NCI-H345 (cell line): ENCODE measurements at regions not wholly inside any gene's neighbourhood (a gene's known extent, or its start where the extent isn't known, plus 50 kb on each side); places are given as distances from the start of the nearest gene placed in this dataset.
A peak's percentile ranks its signal among the peaks of the same experiment; 100 is the strongest.

Experiments
- DNase-seq: peaks from one replicate; lab custom pipeline; 2025; lab: John Stamatoyannopoulos, UW

- DNase-seq: no peak
Measured at GRCh38 chr11:26095340-26095739, 236.6 kb upstream of the ANO3 start.

- DNase-seq: no peak
Measured at GRCh38 chr11:26096451-26096850, 235.5 kb upstream of the ANO3 start.

- DNase-seq: no peak
Measured at GRCh38 chr11:26102325-26102724, 229.6 kb upstream of the ANO3 start.

- no peak for DNase-seq
Measured at GRCh38 chr11:26105762-26106423, 226.0 kb upstream of the ANO3 start.

- no peak for DNase-seq
Measured at GRCh38 chr11:26106726-26107125, 225.2 kb upstream of the ANO3 start.

- no peak for DNase-seq
Measured at GRCh38 chr11:26109658-26110368, 222.1 kb upstream of the ANO3 start.

DNA sequence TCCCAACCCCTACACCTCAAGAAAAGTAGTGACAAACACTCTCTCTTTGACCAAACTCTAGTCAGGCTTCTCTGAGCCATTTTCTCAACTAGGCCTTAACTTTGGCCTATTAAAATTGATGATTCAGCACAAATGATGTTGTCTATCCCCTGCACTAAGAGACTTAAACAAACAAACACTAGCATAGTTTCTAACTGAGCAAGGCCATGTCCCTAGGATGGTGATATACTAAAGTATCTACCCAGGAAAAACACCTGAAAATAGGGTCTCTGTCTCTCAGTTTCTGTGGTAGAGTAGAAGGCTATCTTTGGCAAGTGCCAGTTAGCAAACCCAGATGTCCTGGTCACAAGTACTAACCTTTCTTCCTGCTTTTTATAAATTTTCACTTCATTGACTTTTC lies 219.7 kb upstream of the ANO3 start:
- DNase-seq: no peak

GRCh38 chr11:26121466-26121865 lies 210.5 kb upstream of the ANO3 start:
- DNase-seq: no peak

DNA sequence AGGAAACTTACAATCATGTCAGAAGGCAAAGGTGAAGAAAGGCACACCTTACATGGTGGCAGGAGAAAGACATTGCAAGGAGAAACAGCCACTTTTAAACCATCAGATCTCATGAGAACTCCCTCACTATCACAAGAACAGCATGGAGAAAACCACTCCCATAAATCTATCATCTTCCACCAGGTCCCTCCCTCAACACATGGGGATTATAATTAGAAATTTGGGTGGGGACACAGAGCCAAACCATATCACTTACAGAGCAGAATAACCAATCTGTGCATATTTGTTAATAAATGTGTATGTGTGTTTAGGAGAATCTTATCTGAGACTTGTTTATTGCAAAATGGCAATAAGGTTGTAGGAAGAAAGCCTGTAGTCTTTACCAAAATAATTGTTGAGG lies 205.2 kb upstream of the ANO3 start:
- DNase-seq: no peak

GRCh38 chr11:26127336-26127735 lies 204.6 kb upstream of the ANO3 start:
- no peak for DNase-seq

DNA sequence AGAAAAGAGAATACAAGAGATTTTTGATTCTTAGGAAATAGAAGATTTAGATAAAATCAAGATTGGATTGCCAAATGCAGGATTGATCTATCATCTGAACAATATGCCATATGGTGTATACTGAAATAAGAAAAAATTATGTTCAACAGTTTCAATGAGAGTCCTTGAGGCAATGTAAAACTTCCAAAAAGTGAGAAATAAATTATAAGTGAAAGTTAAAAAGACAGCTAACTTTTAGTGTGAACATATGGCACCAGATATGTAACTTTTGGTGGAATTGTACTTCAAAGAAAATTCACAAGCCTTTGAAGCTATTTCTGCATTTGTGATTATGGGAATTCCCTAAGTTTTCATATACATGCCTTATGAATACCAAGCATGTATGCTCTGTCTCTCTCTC lies 200.5 kb upstream of the ANO3 start:
- no peak for DNase-seq

DNA sequence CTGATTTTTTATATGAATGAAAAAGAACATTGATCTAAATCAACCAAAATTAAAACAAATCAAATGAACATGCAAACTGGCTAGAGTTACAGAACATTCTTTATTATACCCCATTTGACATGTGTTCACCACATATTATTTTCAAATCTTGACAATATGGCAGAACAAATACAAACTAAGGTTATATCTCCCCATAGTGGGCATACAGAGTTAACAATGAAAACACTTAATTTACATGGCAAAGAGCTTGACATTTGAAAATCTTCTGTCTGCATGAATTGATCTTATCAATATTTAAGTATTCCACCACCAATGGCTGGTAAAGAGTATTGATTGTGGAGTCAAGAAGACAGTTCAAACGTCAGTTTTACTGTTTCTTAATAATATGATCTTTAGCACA lies 197.9 kb upstream of the ANO3 start:
- DNase-seq: no peak

DNA sequence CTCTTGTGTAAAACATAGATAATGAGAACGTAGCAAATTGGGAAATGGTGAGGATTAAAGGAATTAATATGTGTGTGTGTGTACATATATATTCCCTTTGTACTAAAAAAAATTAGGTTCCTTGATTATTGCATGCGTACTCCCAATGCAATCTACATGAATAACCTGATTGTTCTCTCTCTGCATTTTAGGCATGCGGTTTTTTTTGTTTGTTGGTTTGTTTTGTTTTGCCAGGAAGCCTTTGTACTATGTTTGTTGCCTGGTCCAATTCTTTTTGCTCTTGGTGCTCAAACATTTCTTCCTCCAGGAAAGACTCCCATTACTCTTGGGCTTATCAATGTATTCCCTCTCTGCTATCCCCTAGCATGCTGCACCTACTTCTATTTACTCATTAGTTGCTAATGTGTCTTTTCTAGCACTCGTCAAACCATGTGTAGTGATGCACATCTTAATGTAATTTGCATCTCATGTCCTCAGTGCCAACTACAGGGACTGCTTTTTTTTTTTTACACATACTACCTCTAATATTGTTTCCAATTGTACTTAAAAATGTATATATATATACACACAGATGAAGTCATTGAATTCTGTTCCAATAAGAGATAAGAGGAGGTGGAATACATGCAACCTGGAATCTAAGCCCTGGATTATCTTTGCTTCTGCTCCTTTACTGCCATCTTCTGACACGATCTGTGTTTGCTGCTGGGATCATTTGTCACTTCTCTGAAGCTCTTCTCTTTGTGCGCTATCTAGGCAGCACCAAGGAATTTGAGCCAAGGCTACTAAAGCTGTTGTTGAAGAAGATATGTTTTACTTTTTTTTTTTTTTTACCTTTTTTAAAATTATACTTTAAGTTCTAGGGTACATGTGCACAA lies 197.2 kb upstream of the ANO3 start:
- peak; percentile 22 for DNase-seq

- no peak for DNase-seq
Measured at GRCh38 chr11:26137651-26138050, 194.3 kb upstream of the ANO3 start.

DNA sequence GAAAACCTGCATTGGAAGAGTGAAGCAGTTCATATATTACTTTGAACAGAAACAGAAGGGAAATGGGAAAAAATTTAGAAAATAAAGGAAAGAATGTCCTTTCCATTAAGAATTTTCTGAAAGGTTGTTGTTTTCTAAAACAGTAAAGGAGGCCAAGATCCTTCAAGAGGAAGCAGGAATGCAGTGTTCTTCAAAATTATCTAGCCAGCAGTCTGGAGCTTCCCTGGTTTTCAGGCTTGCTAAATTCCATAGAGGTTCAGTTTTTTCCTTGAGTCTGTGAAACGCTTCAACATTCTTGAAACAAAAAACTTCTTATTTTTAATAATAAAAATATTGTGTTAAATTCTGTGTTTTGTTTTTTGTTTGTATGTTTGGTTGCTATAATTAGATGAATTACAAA lies 189.0 kb upstream of the ANO3 start:
- no peak for DNase-seq

DNA sequence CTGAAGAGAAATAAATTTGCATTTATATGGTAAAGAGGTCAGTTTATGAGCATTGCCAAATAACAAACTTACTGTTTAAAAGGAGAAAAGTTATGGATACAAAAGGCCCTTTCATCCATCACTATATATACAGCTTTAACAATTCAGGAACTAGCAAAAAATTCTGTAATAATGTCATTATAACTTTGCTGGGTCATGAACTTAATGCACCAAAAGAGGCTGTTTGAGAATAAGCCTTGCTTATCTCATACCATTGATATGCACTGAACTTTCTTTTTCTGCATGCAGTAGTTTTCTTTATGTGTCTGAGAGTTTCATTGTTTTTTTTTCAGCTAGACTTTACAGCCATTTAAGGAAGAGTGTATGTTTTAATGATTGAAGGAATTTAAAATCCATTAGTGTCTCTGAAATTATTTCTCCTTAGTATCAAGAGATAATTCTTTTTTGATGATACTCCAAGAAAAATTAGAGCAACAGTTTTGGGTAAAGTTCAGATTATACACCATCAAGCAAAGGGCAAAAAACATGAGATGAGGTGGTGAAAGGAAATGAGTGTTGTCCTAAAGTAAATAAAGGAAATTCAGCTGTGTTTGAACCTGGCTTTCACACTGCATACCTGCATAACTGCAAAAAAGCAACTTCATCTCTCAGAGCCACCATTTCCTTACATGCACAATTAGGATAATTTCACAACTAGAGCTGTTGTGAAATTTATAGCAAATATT lies 188.2 kb upstream of the ANO3 start:
- DNase-seq: no peak

- no peak for DNase-seq
Measured at GRCh38 chr11:26144291-26144690, 187.6 kb upstream of the ANO3 start.

- DNase-seq: no peak
Measured at GRCh38 chr11:26144911-26145310, 187.0 kb upstream of the ANO3 start.

DNA sequence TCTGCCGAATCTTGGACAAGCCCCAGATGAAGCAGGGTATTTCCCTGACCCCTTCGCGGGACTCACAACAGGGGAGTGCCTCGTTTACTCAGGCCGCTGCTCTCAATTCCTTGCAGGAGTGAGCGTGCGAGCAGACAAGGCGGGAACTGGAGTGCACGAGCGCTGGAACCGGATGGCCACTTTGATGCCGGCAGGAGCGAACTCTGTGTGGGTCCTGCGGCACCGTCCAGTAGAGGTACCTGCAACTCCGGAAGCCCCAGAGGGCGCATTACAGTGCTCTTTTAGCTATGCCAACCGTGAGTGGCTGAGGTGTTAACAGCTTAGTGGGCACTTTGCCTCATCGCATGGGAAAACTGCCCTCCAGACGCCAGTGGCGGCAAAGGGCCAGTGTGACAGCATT lies 182.3 kb upstream of the ANO3 start:
- no peak for DNase-seq

GRCh38 chr11:26150031-26150430 lies 181.9 kb upstream of the ANO3 start:
- DNase-seq: no peak

GRCh38 chr11:26158251-26158650 lies 173.7 kb upstream of the ANO3 start:
- no peak for DNase-seq

DNA sequence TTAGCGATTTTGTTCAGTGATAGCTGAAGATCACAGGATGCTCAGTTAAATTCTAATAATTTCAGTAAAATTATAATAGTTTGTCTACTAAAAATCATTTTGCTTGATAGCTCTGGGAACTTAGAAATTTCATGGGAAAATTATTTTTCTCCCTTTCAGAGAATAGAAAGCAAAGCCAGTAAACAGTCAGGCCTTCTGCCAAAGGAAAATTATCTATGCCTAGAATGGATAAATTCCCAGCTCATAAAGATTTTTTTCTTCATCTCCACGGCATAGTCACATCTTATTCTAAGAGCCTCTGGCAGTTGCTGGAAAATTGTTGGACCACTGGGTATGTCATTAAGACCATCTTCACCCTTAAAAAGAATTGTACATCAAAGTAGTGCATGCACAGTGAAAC lies 169.6 kb upstream of the ANO3 start:
- no peak for DNase-seq
